NCI-H226 (cell line): ENCODE measurements at regions not wholly inside any gene's neighbourhood (a gene's known extent, or its start where the extent isn't known, plus 50 kb on each side); places are given as distances from the start of the nearest gene placed in this dataset.
"Not testable (repeated sequence)": the region's sequence is repeated elsewhere in the genome, so short reads cannot be mapped to it uniquely, and the experiment has no call there.

Experiments
- DNase-seq: peaks from one replicate; pipeline ENCODE4 v3.0.0-alpha.2; 2015

DNA sequence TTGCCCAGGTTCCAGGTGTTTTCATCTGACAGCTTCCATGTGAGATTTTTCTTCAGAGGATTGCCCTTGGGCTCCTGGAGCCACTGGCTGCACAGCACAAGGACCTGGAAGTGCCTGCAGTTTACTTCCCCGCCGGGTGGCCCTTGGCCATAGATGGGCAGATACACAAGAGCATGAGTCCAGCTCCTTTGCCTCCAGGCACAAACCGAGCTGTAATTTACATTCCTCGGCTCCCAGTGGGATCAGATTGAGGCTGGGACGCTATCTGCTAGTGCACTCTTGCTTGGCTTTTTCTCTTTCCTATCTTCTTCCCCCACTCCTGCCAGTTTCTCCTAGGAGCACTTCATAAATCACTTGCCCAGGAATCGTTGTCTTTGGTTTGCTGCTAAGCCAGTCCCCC lies 85.4 kb upstream of the RALY start:
- DNase-seq, result peak; percentile 43

DNA sequence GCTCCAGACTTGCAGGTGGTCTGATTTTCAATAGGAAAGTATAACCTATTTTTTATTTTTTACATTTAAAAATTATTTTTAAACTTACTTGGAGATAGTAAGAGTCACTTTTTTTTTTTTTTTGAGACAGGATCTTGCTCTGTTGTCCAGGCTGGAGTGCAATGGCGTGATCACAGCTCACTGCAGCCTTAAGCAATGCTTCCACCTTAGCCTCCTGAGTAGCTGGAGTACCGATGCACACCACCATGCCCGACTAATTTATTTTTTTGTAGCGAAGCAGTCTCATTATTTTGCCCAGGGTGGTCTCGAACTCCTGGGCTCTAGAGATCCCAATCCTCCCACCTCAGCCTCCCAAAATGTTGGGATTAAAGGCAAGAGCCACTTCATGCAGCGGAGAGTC lies 84.8 kb upstream of the RALY start:
- DNase-seq, result no peak

DNA sequence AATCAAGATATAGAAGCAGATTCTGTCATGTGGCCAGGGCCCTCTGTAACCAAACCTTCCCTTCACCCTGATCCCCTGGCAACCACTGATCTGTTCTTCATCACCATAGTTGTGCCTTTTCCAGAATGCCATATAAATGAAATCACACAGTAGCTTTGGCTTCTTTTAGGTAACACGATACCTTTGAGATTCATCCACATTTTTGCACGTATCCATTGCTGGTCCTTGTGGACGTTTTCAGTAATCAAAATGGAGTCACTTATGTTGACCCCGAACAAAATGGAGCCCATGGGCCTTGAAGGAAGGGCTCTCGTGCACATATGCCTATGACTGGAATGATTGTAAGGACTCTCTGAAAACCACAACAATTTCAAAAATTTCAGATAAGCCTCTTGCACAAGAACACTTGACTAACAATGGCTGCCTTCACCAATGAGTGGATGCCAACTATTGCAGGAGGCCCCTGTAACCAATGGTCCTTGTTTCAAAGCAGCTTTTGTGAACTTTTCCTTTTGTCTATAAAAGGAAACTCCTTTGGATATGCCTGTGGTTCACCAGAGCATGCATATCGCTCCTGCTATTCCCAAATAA lies 84.3 kb upstream of the RALY start:
- DNase-seq, result peak; percentile 95

DNA sequence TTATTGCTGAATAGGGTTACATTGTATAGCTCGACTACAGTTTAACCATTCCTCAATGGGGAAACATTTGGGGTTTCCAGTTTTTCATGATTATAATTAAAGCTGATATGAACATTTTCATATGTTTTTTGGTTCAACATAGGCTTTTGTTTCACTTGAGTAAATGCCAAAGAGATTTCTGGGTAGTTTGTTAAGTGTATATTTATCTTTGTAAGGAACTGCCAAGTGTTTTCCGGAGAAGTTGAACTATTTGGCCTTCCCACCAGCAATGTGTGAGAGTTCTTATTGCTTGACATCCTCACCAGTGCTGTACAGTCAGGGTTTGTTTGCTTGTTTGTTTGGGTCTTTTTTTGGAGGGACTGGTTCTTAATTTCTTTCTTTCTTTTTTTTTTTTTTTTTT lies 83.7 kb upstream of the RALY start:
- DNase-seq, result peak; percentile 34

DNA sequence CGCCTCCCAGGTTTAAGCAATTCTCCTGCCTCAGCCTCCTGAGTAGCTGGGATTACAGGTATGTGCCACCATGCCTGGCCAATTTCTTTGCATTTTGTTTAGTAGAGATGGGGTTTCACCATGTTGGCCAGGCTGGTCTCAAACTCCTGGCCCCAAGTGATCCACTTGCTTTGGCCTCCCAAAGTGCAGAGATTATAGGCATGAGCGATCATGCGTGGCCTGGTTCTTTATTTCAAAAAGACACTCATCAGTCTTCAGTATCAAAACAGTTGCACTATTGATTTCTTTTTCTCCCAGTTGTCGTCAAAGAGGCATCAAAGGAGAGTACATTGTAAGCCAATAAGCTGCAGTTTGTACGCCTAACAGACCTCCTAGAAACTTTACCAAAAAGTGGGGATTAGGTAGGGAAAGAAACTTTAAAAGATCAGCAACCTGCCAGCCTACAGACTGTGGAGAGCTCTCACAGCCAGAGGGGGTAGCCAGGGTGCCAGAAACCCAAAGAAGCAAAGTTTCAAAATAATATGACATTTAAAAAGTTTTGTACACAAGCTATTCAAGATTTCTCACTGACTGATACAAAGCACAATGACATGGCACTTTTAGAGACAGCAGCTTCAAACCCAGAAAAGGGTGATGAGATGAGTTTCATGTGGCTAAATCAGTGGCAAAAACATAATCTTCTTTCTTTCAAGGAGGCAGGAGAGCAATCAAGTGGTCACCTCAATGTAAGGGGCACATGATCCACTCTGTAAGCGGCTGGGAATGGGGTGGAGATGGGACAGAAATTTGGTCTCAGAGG lies 83.0 kb upstream of the RALY start:
- DNase-seq, result no peak

DNA sequence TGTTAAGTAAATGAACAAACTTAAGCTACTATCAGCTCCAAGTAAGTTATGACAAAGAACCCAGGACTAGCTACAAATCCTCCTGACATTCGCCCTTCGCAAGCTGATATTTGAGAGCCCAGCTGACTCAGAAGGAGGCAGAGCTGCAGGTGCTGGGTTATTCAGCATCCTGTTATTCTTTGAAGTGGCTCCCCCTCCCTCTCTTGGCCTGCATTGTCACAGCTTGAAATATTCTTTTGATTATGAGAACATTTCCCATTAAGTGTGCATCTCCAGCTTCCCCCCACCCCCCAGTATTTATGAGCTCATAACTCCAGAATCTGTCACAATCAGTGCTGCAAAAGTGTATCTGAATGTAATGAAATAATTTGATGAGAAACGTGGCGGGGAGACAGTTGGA lies 78.8 kb upstream of the RALY start:
- DNase-seq, result peak; percentile 77

DNA sequence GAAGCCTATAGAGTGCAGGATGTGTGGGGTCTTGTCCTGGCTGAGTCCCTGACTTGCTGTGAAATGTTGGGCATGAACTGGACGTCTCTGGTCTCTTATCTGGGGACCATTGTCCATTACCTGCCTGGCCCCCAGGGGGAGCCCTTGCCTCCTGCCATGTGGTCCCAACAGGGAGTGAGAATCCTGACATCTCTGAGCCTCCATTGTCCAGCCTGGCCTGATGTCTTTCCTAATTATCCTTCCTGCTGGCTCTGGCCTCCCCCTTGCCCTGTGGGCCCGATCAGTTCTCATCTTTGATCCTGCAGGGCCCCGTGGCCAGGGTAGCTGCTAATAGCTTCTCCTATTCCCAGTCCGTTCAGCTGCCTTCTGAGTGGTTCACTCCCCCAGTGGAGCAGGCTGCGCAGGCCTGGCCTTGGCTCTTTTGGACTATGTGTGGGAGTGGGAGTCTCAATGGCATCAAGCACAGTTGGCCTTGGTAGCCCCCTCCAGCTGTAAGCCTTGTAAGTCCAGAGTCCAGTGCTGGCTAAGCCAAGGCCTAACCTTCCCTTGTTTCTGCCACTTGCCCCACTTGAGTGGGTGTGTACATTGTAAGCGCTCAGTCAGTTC lies 77.9 kb upstream of the RALY start:
- peak; percentile 14 for DNase-seq

DNA sequence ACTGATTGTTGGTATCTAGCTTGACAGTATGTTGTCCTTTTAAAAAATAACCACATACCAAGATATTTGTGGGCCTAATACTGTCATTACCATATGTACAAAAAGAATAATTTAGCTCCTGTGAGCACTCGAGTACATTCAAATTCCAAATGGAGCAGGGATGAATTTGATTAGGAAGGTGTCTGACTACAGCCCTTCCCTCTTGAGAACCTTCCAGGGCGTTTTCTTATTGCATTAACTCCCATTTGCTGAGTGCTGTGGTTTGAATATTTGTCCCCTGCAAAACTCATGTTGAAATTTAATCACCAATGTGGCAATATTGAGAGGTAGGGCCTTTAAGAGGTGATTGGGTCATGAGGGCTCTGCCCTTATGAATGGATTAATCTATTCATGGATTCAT lies 76.9 kb upstream of the RALY start:
- no peak for DNase-seq

DNA sequence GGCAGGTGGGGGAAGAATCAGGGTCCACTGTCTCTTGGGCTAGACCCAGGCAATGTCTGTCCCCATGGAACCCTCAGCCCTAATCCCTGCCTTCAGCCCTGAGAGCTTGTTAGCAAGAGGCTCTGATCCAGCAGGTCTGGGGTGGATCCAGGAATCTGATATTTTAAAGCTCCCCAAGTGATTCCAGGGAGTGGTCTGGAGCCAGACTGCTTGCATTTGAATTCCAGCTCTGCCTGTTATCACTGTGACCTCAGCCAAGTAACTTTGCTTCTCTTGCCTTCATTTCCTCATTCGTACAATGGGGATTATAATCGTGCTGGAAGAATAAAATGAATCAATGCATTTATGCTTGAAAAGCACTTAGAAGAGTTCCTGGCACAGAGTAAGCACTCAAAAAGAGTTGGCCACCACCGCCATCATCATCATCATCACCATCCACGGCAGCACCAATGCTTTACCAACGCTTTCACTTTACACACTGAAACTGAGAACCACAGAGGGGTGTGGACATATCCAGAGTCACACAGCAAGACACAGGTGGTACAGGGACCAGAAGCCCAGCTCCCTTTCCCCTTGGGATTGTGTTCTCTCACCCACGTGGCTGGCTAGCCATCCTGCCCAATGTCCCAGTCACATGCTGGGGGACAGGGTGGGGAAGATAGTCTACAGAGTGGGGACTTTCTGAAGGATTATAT lies 75.7 kb upstream of the RALY start:
- no peak for DNase-seq

DNA sequence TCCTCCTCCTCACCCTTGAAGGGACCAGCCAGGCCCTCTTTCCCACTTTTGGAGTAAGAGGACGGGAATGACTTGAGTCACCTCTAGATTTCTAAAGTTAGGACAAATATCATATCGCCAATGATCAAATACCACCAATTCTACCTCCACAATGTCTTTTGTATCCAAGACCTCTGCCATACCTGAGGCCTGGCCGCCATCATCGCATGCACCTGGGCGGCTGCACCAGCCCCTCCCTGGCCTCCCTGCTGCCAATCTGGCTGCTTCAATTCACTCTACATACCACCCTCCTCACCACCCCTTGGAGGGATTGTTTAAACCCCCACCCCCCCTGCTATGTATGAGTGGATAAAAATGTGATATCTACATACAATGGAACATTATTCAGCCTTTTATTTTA lies 75.0 kb upstream of the RALY start:
- no peak for DNase-seq

DNA sequence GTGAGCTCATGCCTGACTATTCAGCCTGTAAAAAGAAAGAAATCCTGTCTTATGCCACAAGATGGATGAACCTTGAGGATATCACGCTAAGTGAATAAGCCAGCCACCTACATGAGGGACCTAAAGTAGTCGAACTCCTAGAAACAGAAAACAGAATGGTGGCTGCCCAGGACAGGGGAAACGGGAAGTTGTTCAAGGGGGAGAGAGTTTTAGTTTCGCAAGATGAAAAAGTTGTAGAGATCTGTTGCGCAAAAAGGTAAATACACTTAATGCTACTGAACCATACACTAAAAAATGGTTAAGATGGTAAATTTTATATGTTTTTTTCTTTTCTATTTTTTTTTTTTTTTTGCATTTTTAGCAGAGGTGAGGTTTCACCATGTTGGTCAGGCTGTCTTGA lies 74.1 kb upstream of the RALY start:
- DNase-seq, result no peak

DNA sequence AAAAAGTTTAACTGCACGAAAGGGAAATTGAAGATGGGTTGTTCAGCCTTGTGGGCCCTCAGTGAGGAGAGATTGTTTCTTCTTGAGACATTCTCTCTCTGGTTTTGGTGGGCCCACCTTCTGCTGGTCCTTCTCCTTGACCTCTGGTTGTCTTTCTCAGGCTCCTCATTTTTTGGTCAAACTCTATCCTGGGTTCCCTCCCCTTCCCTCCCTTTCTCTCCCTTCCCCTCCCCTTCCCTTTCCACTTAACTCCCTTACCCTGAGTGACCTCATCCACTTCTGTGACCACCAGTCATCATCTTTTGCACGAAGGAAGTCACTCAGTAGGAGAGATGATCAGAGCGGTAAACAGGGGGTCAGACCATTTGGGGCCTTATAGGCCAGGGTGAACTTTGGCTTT lies 71.5 kb upstream of the RALY start:
- DNase-seq, result no peak

DNA sequence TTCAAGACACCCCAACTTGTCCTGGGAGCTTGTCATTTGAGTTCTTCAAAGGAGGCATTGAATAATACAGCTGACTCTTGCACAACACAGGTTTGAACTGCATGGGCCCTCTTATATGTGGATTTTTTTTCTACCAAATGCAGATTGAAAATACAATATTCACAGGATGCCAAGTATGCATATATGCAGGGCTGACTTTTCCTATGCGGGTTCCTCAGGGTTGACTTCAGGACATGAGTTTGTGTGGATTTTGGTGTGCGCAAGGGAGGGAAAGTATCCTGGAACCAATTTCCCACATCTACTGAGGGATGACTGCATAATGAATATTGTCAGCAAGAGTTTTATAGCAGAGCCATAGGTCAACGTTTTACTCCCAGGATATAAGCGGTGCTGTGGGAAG lies 70.0 kb upstream of the RALY start:
- DNase-seq, result no peak

DNA sequence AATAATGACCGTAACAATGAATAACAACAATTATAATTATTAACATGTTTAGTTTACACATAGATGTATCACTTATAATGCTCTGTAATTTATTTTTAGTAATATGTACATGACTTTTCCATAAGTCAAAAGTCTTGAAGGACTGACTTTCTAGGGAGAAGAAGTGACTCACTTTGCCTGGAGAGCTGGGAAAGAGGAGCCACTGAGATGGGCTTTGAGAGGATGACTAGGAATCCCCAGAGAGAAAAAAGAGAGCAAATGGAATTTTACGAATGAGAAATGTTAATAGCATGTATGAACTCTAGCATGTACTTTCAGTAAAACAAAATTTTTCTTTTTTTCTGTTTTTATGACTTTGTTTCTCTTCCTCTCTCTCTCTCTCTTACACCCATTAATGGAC lies 67.8 kb upstream of the RALY start:
- no peak for DNase-seq

DNA sequence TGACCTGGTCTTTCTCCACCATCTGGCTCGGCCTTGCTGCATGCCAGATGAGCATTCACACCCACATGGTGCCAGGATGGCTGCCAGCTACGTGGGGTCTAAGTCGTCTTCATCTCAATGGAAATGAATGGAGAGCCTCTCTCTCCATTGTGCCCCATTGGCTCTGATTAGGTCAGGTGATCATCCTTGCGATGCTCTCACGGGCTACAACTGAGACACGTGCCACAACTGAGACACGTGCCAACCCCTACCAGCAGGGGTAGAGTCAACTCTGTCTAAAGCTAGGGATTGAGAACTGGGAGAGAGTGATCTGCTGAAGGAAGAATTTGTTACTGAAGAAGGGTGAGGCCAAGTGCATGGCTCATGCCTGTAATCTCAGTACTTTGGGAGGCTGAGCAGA lies 67.3 kb upstream of the RALY start:
- no peak for DNase-seq

DNA sequence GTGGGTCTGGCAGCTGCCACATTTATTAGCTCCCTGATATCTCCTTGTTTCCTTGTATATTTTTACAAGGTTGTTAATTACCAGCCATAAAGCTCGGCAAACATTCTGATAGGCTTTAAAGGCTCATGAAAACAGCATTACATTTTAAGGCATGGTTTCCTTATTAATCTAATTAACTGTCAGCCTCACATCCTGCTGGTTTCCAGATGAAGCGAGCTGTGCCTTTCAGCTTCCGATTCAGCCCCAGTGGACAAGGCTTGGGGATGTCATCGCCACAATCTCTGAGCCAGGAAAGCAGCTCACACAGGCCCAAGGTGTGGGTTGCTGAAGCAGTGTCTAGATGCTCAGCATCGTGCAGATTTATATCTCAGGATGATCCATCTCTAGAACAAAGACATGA lies 66.0 kb upstream of the RALY start:
- DNase-seq, result no peak

DNA sequence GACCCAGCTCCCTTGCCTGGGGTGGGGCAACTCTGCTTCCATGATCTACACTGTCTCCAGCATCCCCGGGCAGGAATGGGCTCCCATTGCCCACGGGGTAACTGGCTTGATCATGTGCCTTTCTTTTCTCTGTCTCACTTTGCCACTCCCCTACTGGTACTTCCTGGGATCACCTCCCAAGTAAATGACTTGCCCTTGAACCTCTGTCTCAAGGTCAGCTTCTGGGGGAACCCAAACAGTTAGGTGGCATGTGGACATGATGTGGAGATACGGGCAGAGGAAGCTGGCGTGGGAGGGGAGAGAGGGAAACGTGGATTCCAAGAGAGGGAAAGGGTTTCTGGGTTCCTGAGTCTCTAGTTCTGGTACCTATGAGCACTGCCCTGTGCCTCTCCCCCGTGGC lies 63.8 kb upstream of the RALY start:
- no peak for DNase-seq

DNA sequence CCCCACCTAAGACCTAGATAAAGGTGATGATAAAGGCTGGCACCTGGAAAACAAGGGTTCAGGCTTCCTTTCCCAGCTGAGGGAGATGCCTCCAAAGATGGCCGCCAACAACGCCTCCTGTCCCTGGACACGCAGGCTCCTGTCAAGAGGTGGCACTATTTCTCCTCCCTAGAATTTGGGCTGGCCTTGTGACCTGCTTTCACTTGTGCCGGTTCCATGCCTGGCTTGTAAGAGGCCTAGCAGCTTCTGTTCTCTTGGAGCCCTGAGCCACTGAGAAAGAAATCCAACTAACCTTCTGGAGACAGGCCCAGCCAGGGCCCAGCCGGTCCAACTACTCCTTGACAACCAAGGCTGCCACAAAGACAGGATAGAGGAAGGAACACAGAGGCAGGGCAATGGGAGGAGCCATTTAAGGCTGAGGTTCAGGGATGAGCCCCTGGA lies 60.2 kb upstream of the RALY start:
- DNase-seq, result peak; percentile 26

DNA sequence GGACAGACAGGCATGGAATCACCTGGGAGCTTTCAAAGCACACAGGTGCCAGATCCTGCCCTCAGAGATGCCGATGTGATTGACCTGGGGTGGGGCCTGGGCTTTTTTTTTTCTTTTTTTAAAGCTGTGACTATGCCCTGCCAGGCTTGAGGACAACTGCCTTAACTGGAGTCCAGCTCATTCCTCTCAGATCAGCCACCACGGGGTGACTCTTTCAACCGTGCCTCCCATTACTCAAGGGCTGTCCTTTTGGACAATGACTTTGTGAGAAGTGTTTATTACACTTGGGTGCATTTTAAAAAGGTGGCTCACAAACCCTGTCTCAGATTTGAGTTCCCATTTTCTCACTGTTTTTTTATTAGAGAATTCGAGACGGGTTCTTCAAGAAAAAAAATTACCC lies 57.1 kb upstream of the RALY start:
- no peak for DNase-seq

DNA sequence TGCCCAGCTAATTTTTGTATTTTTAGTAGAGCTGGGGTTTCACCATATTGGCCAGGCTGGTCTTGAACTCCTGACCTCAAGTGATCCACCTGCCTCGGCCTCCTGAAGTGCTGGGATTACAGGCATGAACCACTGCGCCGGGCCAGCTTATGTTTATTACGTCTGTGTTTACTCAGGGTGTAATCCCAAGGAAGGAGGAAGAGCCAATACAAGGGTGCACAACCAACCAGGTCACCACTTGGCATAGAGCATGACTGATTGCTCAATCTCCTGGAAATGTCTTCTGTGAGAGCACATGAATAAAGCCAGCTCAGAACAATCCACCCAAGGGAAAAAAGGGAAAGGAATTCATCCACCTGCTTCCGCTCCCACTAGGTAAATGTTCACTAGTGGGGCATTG lies 54.7 kb upstream of the RALY start:
- DNase-seq, result not testable (repeated sequence)

DNA sequence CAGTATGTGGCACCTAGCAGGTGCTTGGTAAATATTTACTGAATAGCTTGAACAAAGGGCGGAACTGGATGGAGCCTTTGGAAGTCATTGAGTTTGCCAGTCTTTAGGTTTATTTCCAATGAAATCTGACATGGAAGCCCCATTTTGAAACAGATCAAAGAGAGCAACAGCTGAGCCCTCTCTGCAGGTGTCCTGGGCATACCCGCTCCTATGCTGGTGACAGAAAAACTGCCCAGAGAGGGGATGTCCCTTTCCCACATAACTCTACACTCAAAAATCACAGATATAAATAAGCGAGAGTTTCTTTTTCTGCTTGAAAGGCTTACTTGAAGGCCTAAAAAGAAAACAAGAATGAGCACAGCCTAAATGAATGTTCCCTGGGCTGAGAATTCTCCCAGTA lies 53.0 kb upstream of the RALY start:
- DNase-seq, result no peak
